Smooth muscle cell (in vitro differentiated cells): ENCODE measurements at regions not wholly inside any gene's neighbourhood (a gene's known extent, or its start where the extent isn't known, plus 50 kb on each side); places are given as distances from the start of the nearest gene placed in this dataset.

Experiments
- DNase-seq: peaks from one replicate; lab custom pipeline; 2025; ENCODE audit not compliant: unreplicated experiment; lab: John Stamatoyannopoulos, UW
- H2AFZ ChIP-seq: fragments of 200-600 bp; sonication (generic); 2 replicates; pipeline ENCODE4 v1.6.0; 2016; ENCODE audit warnings: antibody characterized with exemption, low read depth, mild to moderate bottlenecking
- H3F3A ChIP-seq: fragments of 200-600 bp; sonication (generic); 2 replicates; pipeline ENCODE4 v1.6.0; 2017; ENCODE audit warnings: antibody characterized with exemption, low read depth
- H3K27ac ChIP-seq: fragments of 200-600 bp; sonication (generic); 2 replicates; pipeline ENCODE4 v1.5.1; 2016; ENCODE audit warnings: low read depth, mild to moderate bottlenecking
- H3K27me3 ChIP-seq: fragments of 200-600 bp; sonication (generic); 2 replicates; pipeline ENCODE4 v1.6.1; 2016; ENCODE audit warnings: low read depth, mild to moderate bottlenecking
- H3K36me3 ChIP-seq: fragments of 200-600 bp; sonication (generic); 2 replicates; pipeline ENCODE4 v1.5.1; 2016; ENCODE audit warnings: low read depth
- H3K4me1 ChIP-seq: fragments of 200-600 bp; sonication (generic); 2 replicates; pipeline ENCODE4 v1.5.1; 2016; ENCODE audit warnings: low read depth
- H3K4me2 ChIP-seq: fragments of 200-600 bp; sonication (generic); 2 replicates; pipeline ENCODE4 v1.6.0; 2016; ENCODE audit warnings: mild to moderate bottlenecking
- H3K4me3 ChIP-seq: fragments of 200-600 bp; sonication (generic); 2 replicates; pipeline ENCODE4 v1.5.1; 2016; ENCODE audit warnings: mild to moderate bottlenecking
- H3K79me2 ChIP-seq: fragments of 200-600 bp; sonication (generic); 2 replicates; pipeline ENCODE4 v1.6.0; 2016; ENCODE audit warnings: low read depth, mild to moderate bottlenecking
- H3K9ac ChIP-seq: fragments of 200-600 bp; sonication (generic); 2 replicates; pipeline ENCODE4 v1.6.0; 2016; ENCODE audit warnings: low read depth
- H3K9me3 ChIP-seq: fragments of 200-600 bp; sonication (generic); replicated peaks from 2 replicates; pipeline ENCODE4 v1.5.1; 2016; ENCODE audit warnings: low read depth
- H4K20me1 ChIP-seq: fragments of 200-600 bp; sonication (generic); 2 replicates; pipeline ENCODE4 v1.6.0; 2016; ENCODE audit warnings: low read depth
- CTCF ChIP-seq: fragments of 200-600 bp; sonication (generic); IDR thresholded peaks from 2 replicates; pipeline ENCODE4 v1.5.1; 2017; ENCODE audit warnings: borderline replicate concordance, mild to moderate bottlenecking, antibody characterized with exemption; ENCODE audit not compliant: insufficient read depth, poor library complexity, severe bottlenecking
- WGBS: methylation state at CpG from one replicate; pipeline ENCODE4 v1.1.7; 2016; ENCODE audit warnings: low lambda C conversion rate; 5-methylcytosine and 5-hydroxymethylcytosine counted together

- no peaks in the 10 kb centered on the region for H4K20me1 ChIP-seq
- H3K36me3 ChIP-seq, result no peaks in the 10 kb centered on the region
- no peak for DNase-seq
- H3K9ac ChIP-seq, result no peak overlapping the region
- no peaks in the 10 kb centered on the region for H3K79me2 ChIP-seq
- H3K4me2 ChIP-seq, result no peak overlapping the region
- peak; percentile 16 for TF ChIP-seq CTCF
- H2AFZ ChIP-seq, result no peak overlapping the region
- WGBS, result 63% methylated on average over 3 of the region's 3 CpGs
- no peak overlapping the region for H3K27ac ChIP-seq
- no peaks in the 10 kb centered on the region for H3F3A ChIP-seq
- no peak overlapping the region for H3K4me3 ChIP-seq
- no peaks in the 10 kb centered on the region for H3K9me3 ChIP-seq
- peaks cover 10% of the 10 kb centered on the region for H3K27me3 ChIP-seq
- H3K4me1 ChIP-seq, result no peaks in the 10 kb centered on the region
Measured at GRCh38 chr3:175956964-175957363, 1097.8 kb downstream of the NAALADL2 start.

- WGBS, result 20% methylated on average over 4 of the region's 4 CpGs
- Histone ChIP-seq H3K4me1 (no peaks in the 10 kb centered on the region), H3K4me3 (no peak overlapping the region), H2AFZ (no peak overlapping the region), H3K79me2 (no peaks in the 10 kb centered on the region), H3K9ac (no peak overlapping the region), H3K36me3 (no peaks in the 10 kb centered on the region), H3K27me3 (peaks cover 10% of the 10 kb centered on the region), H3K27ac (no peak overlapping the region), H3K4me2 (no peak overlapping the region), H3K9me3 (no peaks in the 10 kb centered on the region), H4K20me1 (no peaks in the 10 kb centered on the region), H3F3A (no peaks in the 10 kb centered on the region)
- DNase-seq, result no peak
- TF ChIP-seq CTCF, result no peak
Measured at GRCh38 chr3:175951047-175951694, 1092.0 kb downstream of the NAALADL2 start.

GRCh38 chr3:175948041-175948440 lies 1088.9 kb downstream of the NAALADL2 start:
- H3K4me2 ChIP-seq, result no peak overlapping the region
- no peak for DNase-seq
- H3K9ac ChIP-seq, result no peak overlapping the region
- H3K27ac ChIP-seq, result no peak overlapping the region
- peaks cover 4% of the 10 kb centered on the region for H3K27me3 ChIP-seq
- H3K4me1 ChIP-seq, result no peaks in the 10 kb centered on the region
- no peaks in the 10 kb centered on the region for H4K20me1 ChIP-seq
- TF ChIP-seq CTCF, result no peak
- no peak overlapping the region for H3K4me3 ChIP-seq
- no peaks in the 10 kb centered on the region for H3F3A ChIP-seq
- no peak overlapping the region for H2AFZ ChIP-seq
- no peaks in the 10 kb centered on the region for H3K36me3 ChIP-seq
- 91% methylated on average over 3 of the region's 3 CpGs for WGBS
- no peaks in the 10 kb centered on the region for H3K79me2 ChIP-seq
- peaks cover 8% of the 10 kb centered on the region for H3K9me3 ChIP-seq

- Histone ChIP-seq H3K36me3 (no peaks in the 10 kb centered on the region), H3K9ac (no peak overlapping the region), H3K9me3 (peaks cover 14% of the 10 kb centered on the region), H3F3A (no peaks in the 10 kb centered on the region), H3K27ac (no peak overlapping the region), H3K4me3 (no peak overlapping the region), H3K4me1 (no peaks in the 10 kb centered on the region), H4K20me1 (no peaks in the 10 kb centered on the region), H2AFZ (no peak overlapping the region), H3K27me3 (no peaks in the 10 kb centered on the region), H3K79me2 (no peaks in the 10 kb centered on the region), H3K4me2 (no peak overlapping the region)
- TF ChIP-seq CTCF, result peak; percentile 18
- DNase-seq, result no peak
Measured at GRCh38 chr3:175941352-175941751, 1082.2 kb downstream of the NAALADL2 start.
